ENCODE measurements at regions not wholly inside any gene's neighbourhood (a gene's known extent, or its start where the extent isn't known, plus 50 kb on each side); places are given as distances from the start of the nearest gene placed in this dataset.

DNA sequence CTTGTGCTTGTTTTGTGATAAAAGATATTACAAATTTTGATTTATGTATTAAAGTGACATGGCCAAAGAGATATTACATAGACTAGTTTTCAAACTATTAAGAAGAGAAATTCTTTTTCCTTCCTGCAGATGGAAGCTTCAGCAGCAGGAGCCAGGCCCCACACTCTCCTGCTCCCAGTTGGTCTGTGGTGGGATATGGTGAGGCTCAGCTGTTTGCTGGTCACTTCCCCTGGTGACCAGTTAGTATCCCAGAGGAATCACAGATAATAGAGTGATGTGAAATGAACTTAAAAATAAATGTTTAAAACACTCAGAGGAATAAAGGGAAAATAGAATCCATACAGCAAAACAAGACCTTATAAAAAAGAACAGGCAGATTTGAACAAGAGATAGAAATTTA lies 154.7 kb downstream of the KTN1 start:
- H3K27ac Mint-ChIP-seq = no peak overlapping the region
- POLR2A ChIA-PET = no interaction called here
- H3K36me3 Mint-ChIP-seq = no peaks in the 10 kb centered on the region
- DNase-seq = no peak
- peaks cover 2% of the 10 kb centered on the region for H3K27me3 Mint-ChIP-seq
- H3K4me3 Mint-ChIP-seq = no peak overlapping the region
- H3K4me1 Mint-ChIP-seq = no peaks in the 10 kb centered on the region
- ATAC-seq (ENCODE audit: low read depth) = no peak
- H3K9me3 Mint-ChIP-seq = peaks cover 5% of the 10 kb centered on the region

DNA sequence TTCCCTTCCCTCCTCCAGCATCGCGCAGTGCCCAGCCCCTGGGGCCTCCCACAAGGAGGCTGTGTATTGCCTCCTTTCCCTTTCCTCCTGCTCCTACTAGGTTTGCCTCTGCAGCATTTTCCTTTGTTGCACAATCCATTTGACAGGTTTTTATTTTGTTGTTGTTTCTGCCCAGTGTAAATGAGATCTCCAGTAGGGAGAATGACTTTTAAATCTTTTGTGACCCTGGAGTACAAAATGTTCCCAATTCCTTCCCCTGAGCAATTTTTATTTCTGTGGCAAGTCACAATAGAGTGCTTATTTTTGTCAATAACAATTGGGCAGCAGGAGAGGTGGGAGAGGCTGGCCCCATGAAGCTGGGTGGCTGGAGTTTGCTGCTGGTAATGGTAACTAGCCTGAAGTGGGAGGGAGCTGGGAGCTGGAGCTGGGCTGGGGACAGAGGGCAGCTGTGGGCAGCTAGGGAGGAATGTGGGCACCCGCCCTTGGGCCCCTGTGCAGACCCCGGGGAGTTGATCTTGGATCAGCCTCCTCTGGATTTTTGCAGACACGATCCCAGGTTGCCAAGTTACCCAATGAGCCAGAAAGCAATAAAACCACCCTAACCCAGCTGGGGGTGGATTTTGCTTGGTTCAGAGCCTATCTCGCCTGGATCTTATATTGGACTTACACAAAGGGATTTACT lies 160.1 kb downstream of the KTN1 start:
- H3K4me1 Mint-ChIP-seq = no peaks in the 10 kb centered on the region
- H3K36me3 Mint-ChIP-seq = no peaks in the 10 kb centered on the region
- H3K4me3 Mint-ChIP-seq = no peak overlapping the region
- no peak for ATAC-seq (ENCODE audit: low read depth)
- H3K27me3 Mint-ChIP-seq = no peaks in the 10 kb centered on the region
- no peak overlapping the region for H3K27ac Mint-ChIP-seq
- POLR2A ChIA-PET = no interaction called here
- DNase-seq = no peak
- H3K9me3 Mint-ChIP-seq = peaks cover 5% of the 10 kb centered on the region

DNA sequence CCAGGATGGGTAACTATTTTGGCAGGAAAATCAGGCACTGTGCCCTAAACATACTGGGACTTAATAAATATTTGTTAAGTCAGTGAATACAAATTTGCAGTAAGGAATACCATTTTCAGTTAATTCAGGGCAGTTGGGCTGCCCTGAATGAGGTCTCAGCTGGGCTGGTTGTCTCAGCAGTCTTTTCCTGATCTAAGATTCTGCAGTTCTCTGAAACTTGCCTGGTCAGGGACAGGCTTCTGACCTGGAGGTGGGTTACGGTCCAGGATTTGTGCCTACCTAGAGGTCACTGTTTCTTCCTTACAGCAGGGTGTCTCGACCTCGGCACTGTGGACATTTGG lies 160.6 kb downstream of the KTN1 start:
- H3K9me3 Mint-ChIP-seq = peaks cover 4% of the 10 kb centered on the region
- ATAC-seq (ENCODE audit: low read depth) = no peak
- no peak overlapping the region for H3K27ac Mint-ChIP-seq
- POLR2A ChIA-PET = no interaction called here
- H3K27me3 Mint-ChIP-seq = no peaks in the 10 kb centered on the region
- DNase-seq = no peak
- no peaks in the 10 kb centered on the region for H3K4me1 Mint-ChIP-seq
- no peak overlapping the region for H3K4me3 Mint-ChIP-seq
- no peaks in the 10 kb centered on the region for H3K36me3 Mint-ChIP-seq

DNA sequence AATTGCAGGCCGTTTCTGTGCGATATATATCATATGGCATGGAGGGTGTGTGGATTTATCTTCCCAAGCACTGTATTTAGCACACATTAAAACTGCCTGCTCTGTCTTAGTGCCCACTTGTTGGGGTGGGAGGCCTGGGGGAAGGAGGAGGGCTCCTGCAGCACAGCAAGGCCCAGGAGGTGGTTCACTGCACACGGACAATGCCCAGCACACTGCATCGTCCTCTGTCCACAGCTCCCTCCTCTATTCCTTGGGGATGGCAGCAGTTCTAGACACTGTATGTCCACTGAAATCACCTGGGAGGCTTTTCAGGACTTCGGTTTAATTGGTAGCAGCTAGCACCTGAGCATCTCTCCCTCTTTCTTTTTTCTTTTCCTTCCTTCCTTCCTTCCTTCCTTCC lies 161.2 kb downstream of the KTN1 start:
- no peak for DNase-seq
- Mint-ChIP-seq H3K9me3 (no peaks in the 10 kb centered on the region), H3K4me3 (no peak overlapping the region), H3K36me3 (no peaks in the 10 kb centered on the region), H3K27me3 (no peaks in the 10 kb centered on the region), H3K27ac (no peak overlapping the region), H3K4me1 (no peaks in the 10 kb centered on the region)
- no peak for ATAC-seq (ENCODE audit: low read depth)
- POLR2A ChIA-PET = no interaction called here

DNA sequence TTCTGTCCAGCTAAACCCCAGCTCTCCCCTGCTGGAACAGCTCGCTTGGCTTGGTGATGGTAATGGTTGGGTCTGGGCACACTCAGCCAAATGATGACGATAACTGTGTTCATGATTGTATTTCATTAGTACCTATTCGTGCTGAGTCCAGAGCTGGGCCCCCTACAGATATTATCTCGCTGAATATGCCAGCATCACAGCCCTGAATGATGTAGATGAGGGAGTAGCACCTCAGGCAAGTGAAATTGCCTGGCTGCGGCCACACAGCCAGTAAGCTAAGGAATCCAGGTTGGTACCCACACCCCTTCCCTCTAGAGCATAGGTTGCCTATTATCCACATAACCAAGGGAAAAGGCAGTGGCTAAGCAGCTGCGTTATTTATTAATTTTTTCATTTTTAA lies 163.5 kb downstream of the KTN1 start:
- Mint-ChIP-seq H3K4me1 (no peaks in the 10 kb centered on the region), H3K36me3 (no peaks in the 10 kb centered on the region), H3K27ac (no peak overlapping the region), H3K27me3 (no peaks in the 10 kb centered on the region), H3K4me3 (no peak overlapping the region), H3K9me3 (no peaks in the 10 kb centered on the region)
- POLR2A ChIA-PET = no interaction called here
- DNase-seq (no peak), ATAC-seq (ENCODE audit: low read depth) (no peak)

DNA sequence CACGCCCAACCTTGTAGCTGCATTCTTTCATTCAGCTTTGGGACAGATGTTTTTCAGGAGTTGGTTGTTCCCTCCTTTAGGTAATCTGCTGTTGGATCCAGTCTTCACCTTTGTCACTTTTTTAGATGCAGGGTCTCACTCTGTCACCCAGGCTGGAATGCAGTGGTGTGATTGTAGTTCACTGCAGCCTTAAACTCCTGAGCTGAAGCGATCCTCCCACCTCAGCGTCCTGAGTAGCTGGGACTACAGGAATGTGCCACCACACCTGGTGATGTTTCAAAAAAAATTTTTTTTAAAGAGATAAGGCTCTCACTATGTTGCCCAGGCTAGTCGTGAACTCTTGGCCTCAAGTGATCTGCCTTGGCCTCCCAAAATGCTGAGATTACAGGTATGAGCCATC lies 164.3 kb downstream of the KTN1 start:
- H3K4me1 Mint-ChIP-seq = no peaks in the 10 kb centered on the region
- POLR2A ChIA-PET = no interaction called here
- H3K27ac Mint-ChIP-seq = no peak overlapping the region

DNA sequence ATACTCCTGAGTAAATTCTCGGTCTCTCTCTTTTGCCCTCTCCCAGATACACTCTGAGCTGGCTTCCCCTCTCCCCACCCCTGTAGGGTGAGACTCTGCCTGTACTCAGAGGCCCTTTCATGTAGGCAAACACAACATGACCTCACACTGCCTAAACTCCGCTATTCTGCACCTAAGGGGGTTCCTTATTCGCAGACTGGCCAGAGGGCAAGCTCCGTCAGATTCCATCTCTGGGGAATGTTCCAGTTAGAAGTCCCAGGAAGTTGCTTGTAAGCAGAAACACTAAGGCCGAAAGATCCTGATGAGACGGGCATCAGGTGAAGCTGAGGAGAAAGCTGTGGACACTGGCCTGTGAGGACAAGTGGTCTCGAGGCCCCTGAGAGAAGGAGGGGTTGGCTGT lies 165.9 kb downstream of the KTN1 start:
- no peak overlapping the region for H3K4me3 Mint-ChIP-seq
- no peak overlapping the region for H3K27ac Mint-ChIP-seq
- no peaks in the 10 kb centered on the region for H3K36me3 Mint-ChIP-seq
- ATAC-seq (ENCODE audit: low read depth) (no peak), DNase-seq (no peak)
- no peaks in the 10 kb centered on the region for H3K4me1 Mint-ChIP-seq
- H3K27me3 Mint-ChIP-seq = no peaks in the 10 kb centered on the region
- POLR2A ChIA-PET = no interaction called here
- no peaks in the 10 kb centered on the region for H3K9me3 Mint-ChIP-seq

More for the DNA sequence above, 164.3 kb downstream of the KTN1 start:
- Mint-ChIP-seq H3K36me3 (no peaks in the 10 kb centered on the region), H3K27me3 (no peaks in the 10 kb centered on the region), H3K9me3 (no peaks in the 10 kb centered on the region), H3K4me3 (no peak overlapping the region)
- ATAC-seq (ENCODE audit: low read depth) = no peak
- DNase-seq = no peak

DNA sequence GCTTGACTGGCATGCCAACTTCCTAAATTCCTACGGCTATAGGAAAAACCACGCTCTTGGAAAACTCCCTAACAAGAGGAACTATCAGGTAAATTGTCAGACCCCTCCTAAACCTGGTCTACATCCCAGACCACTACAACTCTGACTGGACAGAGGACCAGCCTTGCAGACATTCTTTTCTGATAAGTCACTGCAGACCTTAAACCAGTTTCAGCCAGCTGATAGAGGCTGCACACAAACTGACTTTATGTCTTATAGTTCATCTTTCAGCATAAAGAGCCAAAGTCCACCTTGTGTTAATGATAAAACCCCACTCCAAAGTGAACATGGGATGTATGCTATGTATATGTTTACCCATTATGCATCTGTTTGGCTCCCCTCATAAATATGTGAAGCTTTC lies 166.6 kb downstream of the KTN1 start:
- ATAC-seq (ENCODE audit: low read depth) = no peak
- Mint-ChIP-seq H3K4me3 (no peak overlapping the region), H3K9me3 (no peaks in the 10 kb centered on the region), H3K27ac (no peak overlapping the region), H3K36me3 (no peaks in the 10 kb centered on the region), H3K27me3 (no peaks in the 10 kb centered on the region), H3K4me1 (no peaks in the 10 kb centered on the region)
- DNase-seq = no peak
- POLR2A ChIA-PET = no interaction called here

DNA sequence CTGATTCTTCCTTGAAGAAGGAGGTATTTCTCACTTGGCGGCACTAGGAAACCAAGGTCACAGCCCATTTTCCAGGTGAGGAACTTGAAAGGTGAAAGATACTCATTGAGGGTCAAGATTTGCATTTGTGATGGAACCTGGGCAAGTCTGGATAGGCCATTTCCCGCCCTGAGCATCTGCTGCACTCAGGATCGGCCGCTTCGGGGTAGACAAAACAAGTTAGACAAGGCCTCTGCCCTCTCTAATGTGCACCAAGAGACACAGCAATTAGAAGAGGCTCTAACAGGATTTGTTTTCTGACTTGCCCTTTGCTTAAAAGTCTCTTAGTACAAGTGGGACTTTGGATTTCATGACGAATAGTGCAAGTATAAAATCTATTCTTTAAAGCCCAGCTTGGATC lies 167.2 kb downstream of the KTN1 start:
- POLR2A ChIA-PET = no interaction called here
- no peaks in the 10 kb centered on the region for H3K9me3 Mint-ChIP-seq
- H3K4me1 Mint-ChIP-seq = no peaks in the 10 kb centered on the region
- H3K27ac Mint-ChIP-seq = no peak overlapping the region
- no peaks in the 10 kb centered on the region for H3K36me3 Mint-ChIP-seq
- H3K27me3 Mint-ChIP-seq = no peaks in the 10 kb centered on the region
- no peak for DNase-seq
- H3K4me3 Mint-ChIP-seq = no peak overlapping the region
- no peak for ATAC-seq (ENCODE audit: low read depth)

DNA sequence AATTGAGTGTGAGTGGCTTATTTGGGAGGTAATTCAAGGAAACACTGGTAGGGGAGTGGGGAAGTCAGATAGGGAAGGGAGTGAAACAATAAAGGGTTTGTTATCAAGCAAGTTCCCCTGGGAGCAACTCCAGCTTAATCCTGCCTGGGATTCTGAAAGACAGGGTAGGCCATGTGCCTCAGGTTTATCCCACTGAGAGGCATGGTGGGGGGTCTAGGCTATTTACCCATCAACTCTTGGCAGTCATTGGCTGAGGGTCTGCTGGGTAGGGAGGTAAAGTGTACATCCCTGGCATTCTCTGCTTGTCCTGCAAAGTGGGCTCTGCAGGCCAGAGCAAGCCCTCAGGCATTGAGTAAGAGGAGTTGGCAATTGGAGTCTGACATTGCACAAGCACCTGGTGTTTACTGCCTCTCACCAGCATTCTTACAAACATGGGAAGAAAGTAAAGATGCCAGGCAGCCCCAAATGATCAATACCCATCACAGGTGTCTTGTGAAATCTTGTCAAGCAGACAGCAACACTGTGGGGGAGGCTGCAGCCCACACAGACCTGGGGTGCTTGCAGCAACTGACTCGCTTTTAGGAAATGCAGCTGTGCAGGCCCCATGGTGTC lies 169.3 kb downstream of the KTN1 start:
- no peak overlapping the region for H3K4me3 Mint-ChIP-seq
- no peaks in the 10 kb centered on the region for H3K27me3 Mint-ChIP-seq
- no peak for DNase-seq
- H3K9me3 Mint-ChIP-seq = no peaks in the 10 kb centered on the region
- H3K4me1 Mint-ChIP-seq = no peaks in the 10 kb centered on the region
- H3K27ac Mint-ChIP-seq = no peak overlapping the region
- H3K36me3 Mint-ChIP-seq = no peaks in the 10 kb centered on the region
- no peak for ATAC-seq (ENCODE audit: low read depth)
- POLR2A ChIA-PET = no interaction called here

DNA sequence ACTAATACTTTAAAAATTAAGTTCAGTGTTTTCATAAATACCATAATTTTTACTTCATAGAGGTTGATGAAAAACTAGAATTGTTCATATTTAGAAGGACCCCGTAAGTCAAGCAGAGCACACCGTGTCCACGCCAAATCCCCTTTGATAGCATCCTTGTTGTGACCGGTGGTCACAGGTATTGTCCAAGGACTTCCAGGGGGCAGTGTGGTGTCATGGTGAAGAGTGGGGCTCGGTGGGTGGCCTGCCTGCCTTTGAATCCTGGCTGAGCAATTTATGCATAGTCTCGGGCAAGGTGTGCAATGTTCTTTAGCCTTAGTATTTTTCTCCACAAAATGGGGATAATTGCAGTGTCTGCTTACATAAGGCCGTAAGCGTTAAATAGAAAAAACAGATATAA lies 169.9 kb downstream of the KTN1 start:
- no peak overlapping the region for H3K27ac Mint-ChIP-seq
- H3K27me3 Mint-ChIP-seq = no peaks in the 10 kb centered on the region
- no peaks in the 10 kb centered on the region for H3K9me3 Mint-ChIP-seq
- no peak for ATAC-seq (ENCODE audit: low read depth)
- no peaks in the 10 kb centered on the region for H3K4me1 Mint-ChIP-seq
- no peak overlapping the region for H3K4me3 Mint-ChIP-seq
- POLR2A ChIA-PET = no interaction called here
- no peak for DNase-seq
- H3K36me3 Mint-ChIP-seq = no peaks in the 10 kb centered on the region

DNA sequence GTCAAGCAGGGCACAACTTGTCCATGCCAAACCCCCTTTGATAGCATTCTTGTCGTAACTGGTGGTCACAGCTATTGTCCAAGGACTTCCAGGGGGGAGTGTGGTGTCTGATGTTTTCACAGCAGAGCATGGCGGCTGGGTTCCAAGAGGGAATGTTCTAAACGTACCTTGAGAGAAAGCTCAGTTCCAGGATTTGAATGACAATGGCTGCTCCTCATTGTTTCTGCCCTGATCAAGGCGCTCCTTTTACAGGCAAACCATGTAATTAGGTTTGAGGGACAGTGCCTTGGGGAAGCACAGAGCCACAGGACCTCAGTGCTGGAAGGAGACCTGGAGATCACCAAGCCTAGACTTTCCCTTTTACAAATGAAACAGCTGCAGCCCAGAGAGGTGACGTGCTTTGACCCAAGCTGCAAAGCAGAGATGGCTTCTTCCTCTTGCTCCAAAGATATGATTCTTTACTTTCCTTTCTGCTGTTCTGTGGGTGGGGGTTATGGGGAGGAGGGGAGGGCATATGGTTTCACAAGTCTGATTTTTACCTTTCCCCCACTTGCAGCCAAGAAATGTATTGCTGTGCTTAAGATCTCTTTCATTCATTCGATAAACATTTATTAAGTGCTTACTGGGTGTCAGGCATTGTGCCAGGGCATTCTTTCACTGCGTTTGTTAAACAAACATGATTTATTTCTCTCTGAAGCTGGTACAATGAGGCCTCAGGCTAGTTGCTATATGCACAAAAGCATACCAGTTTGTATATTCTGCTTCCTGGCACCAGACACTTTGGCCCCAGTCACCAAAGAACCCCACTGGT lies 172.8 kb downstream of the KTN1 start:
- H3K27me3 Mint-ChIP-seq = peaks cover under 1% of the 10 kb centered on the region
- H3K4me3 Mint-ChIP-seq = no peak overlapping the region
- POLR2A ChIA-PET = no interaction called here
- H3K9me3 Mint-ChIP-seq = no peaks in the 10 kb centered on the region
- H3K4me1 Mint-ChIP-seq = peaks cover 2% of the 10 kb centered on the region
- ATAC-seq (ENCODE audit: low read depth) = no peak
- DNase-seq = no peak
- H3K36me3 Mint-ChIP-seq = no peaks in the 10 kb centered on the region
- no peak overlapping the region for H3K27ac Mint-ChIP-seq

DNA sequence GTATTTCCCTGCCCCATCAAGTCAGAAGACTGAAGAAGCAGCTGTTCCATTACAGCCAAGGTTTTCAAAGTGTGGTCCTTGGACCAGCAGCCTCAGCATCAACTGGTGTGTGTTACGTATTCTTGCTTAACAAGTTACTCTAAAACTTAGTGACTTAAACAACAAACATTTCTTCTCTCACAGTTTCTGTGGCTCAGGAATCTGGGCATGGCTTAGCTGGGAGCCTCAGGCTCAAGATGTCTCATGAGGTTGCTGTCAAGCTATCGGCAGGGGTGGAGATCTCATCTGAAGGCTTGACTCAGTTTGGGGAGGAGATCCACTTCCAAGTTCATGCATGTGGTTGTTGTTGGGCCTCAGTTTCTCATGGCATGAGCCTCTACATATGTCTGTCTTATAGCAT lies 174.5 kb downstream of the KTN1 start:
- Mint-ChIP-seq H3K27ac (no peak overlapping the region), H3K36me3 (no peaks in the 10 kb centered on the region), H3K4me3 (no peak overlapping the region), H3K9me3 (no peaks in the 10 kb centered on the region), H3K4me1 (peaks cover 2% of the 10 kb centered on the region), H3K27me3 (peaks cover 4% of the 10 kb centered on the region)
- DNase-seq = no peak
- no peak for ATAC-seq (ENCODE audit: low read depth)
- POLR2A ChIA-PET = no interaction called here

DNA sequence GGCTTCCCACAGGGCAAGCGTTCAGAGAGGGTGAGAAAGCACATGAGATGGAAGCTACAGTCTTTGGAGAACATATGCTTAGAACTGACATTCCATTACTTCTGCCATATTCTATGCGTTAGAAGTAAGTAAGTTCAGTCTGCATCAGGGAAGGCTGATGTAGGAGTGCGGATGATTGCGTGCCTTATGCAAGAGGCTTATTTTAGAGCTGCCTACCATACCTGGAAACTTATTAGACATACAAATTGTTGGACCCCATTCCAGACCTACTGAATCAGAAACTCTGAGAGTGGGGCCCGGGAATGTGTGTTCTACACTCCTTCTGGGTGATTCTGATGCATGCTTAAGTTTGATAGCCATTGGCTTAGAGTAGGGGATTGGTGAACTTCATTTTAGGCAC lies 174.9 kb downstream of the KTN1 start:
- Mint-ChIP-seq H3K36me3 (no peaks in the 10 kb centered on the region), H3K9me3 (no peaks in the 10 kb centered on the region), H3K27me3 (peaks cover 4% of the 10 kb centered on the region), H3K4me1 (peaks cover 2% of the 10 kb centered on the region), H3K4me3 (no peak overlapping the region), H3K27ac (no peak overlapping the region)
- POLR2A ChIA-PET = no interaction called here
- DNase-seq (no peak), ATAC-seq (ENCODE audit: low read depth) (no peak)
